ENCODE measurements at regions not wholly inside any gene's neighbourhood (a gene's known extent, or its start where the extent isn't known, plus 50 kb on each side); places are given as distances from the start of the nearest gene placed in this dataset.

GRCh38 chr12:88273450-88273849 lies 131.3 kb downstream of the TMTC3 start:
- no peak for TF ChIP-seq POLR2A (IDR thresholded peaks at IDR 0.05)
- TF ChIP-seq CTCF (IDR thresholded peaks at IDR 0.05), result no peak
- TF ChIP-seq EP300 (IDR thresholded peaks at IDR 0.05), result no peak
- no peak for TF ChIP-seq POLR2AphosphoS5 (IDR thresholded peaks at IDR 0.05)

Measured in stomach (tissue), 4 donors.